ENCODE measurements at regions not wholly inside any gene's neighbourhood (a gene's known extent, or its start where the extent isn't known, plus 50 kb on each side); places are given as distances from the start of the nearest gene placed in this dataset.
A peak's percentile ranks its signal among the peaks of the same experiment; 100 is the strongest.
"Not testable (repeated sequence)": the region's sequence is repeated elsewhere in the genome, so short reads cannot be mapped to it uniquely, and the experiment has no call there.

- Mint-ChIP-seq H3K9me3 (peaks cover 0 to 6% (median 4%) of the 10 kb centered on the region in 3 donors), H3K4me3 (no peak overlapping the region), H3K27ac (no peak overlapping the region), H3K36me3 (peaks cover 2% of the 10 kb centered on the region), H3K27me3 (peaks cover 4% of the 10 kb centered on the region), H3K4me1 (no peaks in the 10 kb centered on the region)
Measured at GRCh38 chr6:168182908-168183612, 104.0 kb upstream of the FRMD1 start.

DNA sequence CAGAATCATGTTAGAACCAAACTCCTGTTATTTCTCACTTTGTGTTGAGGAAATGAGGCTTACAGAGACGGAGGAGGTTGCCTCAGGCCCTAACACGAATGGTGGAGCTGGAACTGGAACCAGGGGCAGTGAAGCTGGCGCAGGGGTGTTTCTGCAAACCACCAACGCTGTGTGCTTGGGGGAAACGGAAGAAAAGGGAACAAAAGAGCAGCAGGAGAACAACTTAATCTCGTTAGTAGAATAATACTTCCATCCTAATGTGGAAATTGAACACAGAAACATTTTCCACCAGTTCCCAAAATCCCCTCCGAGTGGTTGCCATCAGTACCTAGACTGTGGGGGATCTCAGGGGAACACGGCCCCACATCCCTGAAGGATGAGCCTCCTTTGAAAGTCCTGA, 103.4 kb upstream of the FRMD1 start:
- peaks cover 4% of the 10 kb centered on the region for H3K27me3 Mint-ChIP-seq
- no peak overlapping the region for H3K4me3 Mint-ChIP-seq
- H3K27ac Mint-ChIP-seq, result peak overlapping the region in 1 of 3 donors; percentile 31
- H3K4me1 Mint-ChIP-seq, result no peaks in the 10 kb centered on the region
- H3K36me3 Mint-ChIP-seq, result peaks cover 2% of the 10 kb centered on the region
- H3K9me3 Mint-ChIP-seq, result peaks cover 0 to 6% (median 4%) of the 10 kb centered on the region in 3 donors

DNA sequence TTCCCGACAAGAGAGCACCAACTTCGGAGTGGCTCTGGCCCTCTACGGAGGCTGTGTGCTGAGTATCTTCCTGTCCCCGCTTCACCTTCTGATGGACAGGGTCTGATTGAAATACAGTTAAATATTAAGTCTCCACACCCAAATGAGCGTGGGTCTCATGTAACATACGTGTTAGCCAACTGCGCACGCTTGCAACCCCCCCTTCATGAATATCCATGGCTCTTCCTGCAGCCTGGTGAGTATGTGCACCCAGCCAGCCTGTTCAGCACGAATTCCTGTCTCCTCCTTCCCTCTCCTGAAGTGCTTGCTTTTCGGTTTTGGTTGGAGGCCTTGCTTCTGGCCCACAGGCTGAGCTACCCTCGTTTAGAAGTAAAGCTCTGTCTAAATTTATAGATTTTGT, 102.9 kb upstream of the FRMD1 start:
- peaks cover 0 to 4% (median 2%) of the 10 kb centered on the region in 3 donors for H3K9me3 Mint-ChIP-seq
- peak overlapping the region in 1 of 3 donors; percentile 31 for H3K27ac Mint-ChIP-seq

DNA sequence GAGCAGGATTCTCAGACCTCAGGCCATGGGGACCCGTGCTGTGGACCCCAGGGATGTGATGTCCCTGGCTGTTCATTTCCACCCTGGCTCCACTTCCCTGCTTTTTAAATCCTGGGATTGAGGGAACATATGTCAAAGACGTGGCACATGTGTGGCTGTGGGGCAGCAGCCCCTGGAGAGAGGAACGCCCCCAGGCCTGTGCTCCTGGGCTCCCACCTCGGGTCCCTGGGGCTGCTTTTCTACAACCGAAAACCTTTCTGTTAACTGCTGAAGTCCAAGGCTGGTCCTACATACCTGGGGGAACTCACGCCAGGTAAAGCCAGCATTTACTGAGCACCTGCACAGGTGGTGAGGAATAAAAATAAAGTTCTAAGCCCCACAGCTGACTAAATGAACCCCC, 102.3 kb upstream of the FRMD1 start:
- H3K9me3 Mint-ChIP-seq, result peaks cover 0 to 4% (median 0%) of the 10 kb centered on the region in 3 donors
- no peak overlapping the region for H3K27ac Mint-ChIP-seq
- H3K36me3 Mint-ChIP-seq, result peaks cover 2% of the 10 kb centered on the region
- H3K27me3 Mint-ChIP-seq, result peaks cover 4% of the 10 kb centered on the region
- no peak overlapping the region for H3K4me3 Mint-ChIP-seq
- H3K4me1 Mint-ChIP-seq, result no peaks in the 10 kb centered on the region

More for the DNA sequence above, 102.9 kb upstream of the FRMD1 start:
- no peaks in the 10 kb centered on the region for H3K4me1 Mint-ChIP-seq
- peaks cover 4% of the 10 kb centered on the region for H3K27me3 Mint-ChIP-seq
- H3K36me3 Mint-ChIP-seq, result peaks cover 2% of the 10 kb centered on the region
- no peak overlapping the region for H3K4me3 Mint-ChIP-seq

GRCh38 chr6:168180548-168181011, 101.6 kb upstream of the FRMD1 start:
- H3K27me3 Mint-ChIP-seq, result peaks cover 4% of the 10 kb centered on the region
- peaks cover 0 to 4% (median 0%) of the 10 kb centered on the region in 3 donors for H3K9me3 Mint-ChIP-seq
- peaks cover 2% of the 10 kb centered on the region for H3K36me3 Mint-ChIP-seq
- no peaks in the 10 kb centered on the region for H3K4me1 Mint-ChIP-seq
- no peak overlapping the region for H3K4me3 Mint-ChIP-seq
- H3K27ac Mint-ChIP-seq, result no peak overlapping the region

DNA sequence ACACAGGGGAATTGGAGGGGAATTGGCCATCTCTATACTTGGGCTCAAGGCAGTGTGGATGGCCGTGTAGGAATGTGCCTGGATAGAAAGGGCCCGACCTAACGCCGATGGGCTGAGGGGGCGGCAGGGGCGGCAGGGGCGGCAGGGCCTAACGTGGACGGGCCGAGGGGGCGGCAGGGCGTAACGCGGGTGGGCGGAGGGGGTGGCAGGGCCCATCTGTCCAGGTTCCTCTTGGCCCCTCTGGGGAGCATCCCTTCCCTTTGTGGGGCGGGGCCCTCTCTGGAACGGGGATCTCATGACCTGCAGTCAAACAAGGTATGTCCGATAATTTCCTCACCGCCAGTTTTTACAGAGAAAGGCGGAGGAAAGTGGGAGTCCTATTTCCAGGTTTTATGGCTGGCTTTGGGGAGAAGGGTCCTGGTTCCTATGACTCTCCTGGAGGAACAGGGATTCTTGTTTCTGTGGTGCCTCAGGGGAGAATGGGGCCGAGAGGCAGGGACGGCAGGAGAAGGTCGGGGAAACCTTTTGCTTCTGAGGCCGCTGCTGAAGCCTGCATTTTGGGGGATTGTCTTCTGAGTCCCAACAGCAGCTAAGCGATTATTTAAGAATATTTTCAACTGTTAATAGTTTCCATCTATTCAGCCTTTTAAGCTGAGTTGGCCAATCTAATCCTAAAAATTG, 100.8 kb upstream of the FRMD1 start:
- Mint-ChIP-seq H3K9me3 (peaks cover 0 to 4% (median 0%) of the 10 kb centered on the region in 3 donors), H3K4me1 (no peaks in the 10 kb centered on the region), H3K27me3 (peaks cover 4% of the 10 kb centered on the region), H3K36me3 (peaks cover 2% of the 10 kb centered on the region), H3K4me3 (no peak overlapping the region), H3K27ac (no peak overlapping the region)

GRCh38 chr6:168179133-168179532, 100.1 kb upstream of the FRMD1 start:
- Mint-ChIP-seq H3K4me1 (no peaks in the 10 kb centered on the region), H3K27me3 (peaks cover 4% of the 10 kb centered on the region), H3K9me3 (peaks cover 0 to 1% (median 0%) of the 10 kb centered on the region in 3 donors), H3K27ac (no peak overlapping the region), H3K4me3 (no peak overlapping the region), H3K36me3 (no peaks in the 10 kb centered on the region)

DNA sequence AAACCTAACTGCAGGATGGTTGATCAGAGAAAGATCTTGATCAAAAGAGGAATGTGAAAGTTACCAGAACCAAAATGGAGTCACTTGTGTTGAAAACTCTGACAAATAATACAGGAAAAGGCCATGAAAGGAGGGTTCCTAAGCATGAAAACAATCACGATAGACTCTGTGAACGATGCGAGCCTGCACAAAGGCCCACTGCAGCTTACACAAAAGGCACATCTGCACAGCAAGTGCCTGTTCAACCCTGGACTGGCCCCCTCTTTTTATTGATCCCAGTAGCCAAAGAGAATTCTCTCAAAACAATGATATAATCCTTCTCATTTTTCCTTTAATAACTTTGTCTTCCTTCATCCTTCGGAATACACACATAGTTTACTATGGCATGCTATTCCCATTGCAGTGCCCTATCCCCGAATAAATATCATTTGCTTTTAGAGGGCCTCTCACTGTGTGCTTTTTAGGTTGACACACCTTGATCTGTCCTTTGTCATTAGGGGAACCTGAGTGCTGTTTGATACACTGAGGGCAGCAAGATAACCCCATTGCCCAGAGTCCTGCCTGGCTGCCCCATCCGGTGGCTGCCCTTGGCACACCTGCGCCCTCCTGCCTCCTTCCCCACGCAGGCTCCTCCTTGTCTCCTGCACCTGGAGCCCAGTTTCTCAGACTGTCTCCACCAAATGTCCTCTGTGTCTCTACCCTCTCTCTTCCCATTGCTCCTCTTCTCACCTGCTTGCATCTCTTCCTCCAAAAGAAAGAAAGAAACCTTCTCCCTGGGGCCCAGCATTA, 98.3 kb upstream of the FRMD1 start:
- no peak overlapping the region for H3K27ac Mint-ChIP-seq
- no peak overlapping the region for H3K4me3 Mint-ChIP-seq
- peaks cover 3% of the 10 kb centered on the region for H3K27me3 Mint-ChIP-seq
- H3K4me1 Mint-ChIP-seq, result no peaks in the 10 kb centered on the region
- H3K9me3 Mint-ChIP-seq, result no peaks in the 10 kb centered on the region
- no peaks in the 10 kb centered on the region for H3K36me3 Mint-ChIP-seq

DNA sequence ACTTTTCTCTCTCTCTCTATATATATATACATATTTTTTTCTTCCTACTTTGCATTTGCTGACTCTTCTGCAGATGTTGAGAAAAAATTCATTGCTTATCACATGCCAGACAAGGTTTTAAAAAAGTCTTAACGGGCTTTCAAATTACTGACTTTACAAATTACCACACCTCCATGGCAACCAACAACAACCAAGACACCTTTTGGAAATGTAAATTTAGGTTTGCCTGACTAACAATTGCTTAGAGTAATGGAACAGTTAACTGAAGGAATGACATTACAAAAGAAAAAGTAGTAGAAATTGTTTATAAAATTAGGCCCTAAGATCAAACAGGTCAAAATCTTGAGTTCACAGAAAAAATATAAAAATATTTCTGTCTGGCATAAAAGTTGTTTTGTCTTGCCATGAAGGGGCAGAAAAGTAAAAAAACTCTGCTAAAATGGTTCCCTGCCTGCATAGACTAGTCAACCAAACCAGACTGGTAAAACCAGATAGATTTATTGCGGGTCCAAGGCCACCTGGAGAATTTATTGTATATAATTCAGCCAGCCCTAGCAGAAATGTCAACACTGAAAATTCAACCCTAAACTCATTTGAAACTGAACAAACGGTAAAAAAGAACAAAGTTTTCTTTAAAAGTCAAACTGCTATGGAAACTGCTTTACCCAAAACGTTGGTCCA, 92.8 kb upstream of the FRMD1 start:
- Mint-ChIP-seq H3K27ac (no peak overlapping the region), H3K27me3 (peaks cover 2% of the 10 kb centered on the region), H3K9me3 (peaks cover 0 to 2% (median 2%) of the 10 kb centered on the region in 3 donors), H3K36me3 (no peaks in the 10 kb centered on the region), H3K4me3 (no peak overlapping the region), H3K4me1 (no peaks in the 10 kb centered on the region)

DNA sequence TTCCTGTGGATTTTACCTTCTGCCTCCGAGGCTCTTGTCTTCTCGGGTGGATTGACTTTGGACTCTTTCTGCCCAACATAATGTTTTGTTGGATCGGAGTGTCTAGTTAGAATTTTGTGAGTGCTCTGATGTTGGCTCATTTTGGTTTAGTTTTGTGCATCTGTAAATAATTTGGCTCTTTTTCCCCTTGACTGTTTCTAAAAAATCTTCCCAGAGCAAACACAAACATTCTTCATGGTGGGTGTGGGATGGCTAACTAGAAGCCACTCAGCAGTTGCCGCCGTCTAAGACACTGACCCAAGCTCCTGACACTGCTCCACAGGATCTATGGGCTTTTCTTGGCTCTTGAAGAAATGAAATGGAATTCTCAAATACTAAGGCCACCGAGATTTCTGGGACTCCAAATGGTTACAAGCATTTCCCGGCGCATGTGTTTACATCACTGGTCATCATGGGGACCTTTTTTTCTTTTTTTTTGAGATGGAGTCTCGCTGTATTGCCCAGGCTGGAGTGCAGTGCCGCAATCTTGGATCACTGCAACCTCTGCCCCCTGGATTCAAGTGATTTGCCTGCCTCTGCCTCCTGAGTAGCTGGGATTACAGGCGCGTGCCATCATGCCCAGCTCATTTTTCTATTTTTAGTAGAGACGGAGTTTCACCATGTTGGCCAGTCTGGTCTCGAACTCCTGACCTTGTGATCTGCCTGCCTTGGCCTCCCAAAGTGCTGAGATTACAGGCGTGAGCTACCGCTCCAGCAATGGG, 92.0 kb upstream of the FRMD1 start:
- H3K4me1 Mint-ChIP-seq, result no peaks in the 10 kb centered on the region
- H3K36me3 Mint-ChIP-seq, result no peaks in the 10 kb centered on the region
- H3K27me3 Mint-ChIP-seq, result peaks cover 2% of the 10 kb centered on the region
- no peak overlapping the region for H3K27ac Mint-ChIP-seq
- no peak overlapping the region for H3K4me3 Mint-ChIP-seq
- peaks cover 0 to 4% (median 2%) of the 10 kb centered on the region in 3 donors for H3K9me3 Mint-ChIP-seq

DNA sequence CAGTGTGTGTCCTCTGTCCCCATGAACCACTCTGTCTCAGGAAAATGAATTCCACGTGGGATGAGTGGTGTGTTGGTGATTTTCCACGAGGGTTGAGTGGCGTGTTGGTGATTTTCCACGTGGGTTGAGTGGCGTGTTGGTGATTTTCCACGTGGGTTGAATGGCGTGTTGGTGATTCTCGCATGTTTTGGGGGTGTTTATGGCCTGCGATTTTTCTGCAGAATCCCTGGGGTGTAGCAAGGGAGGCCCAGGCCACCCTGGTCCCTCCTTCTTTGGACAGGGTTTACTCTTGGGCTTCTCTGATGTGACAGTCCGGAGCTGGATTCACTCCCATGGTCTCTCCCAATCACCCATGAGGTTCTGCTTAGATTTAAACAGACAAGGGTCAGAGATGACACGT, 90.6 kb upstream of the FRMD1 start:
- H3K9me3 Mint-ChIP-seq, result peaks cover 0 to 4% (median 2%) of the 10 kb centered on the region in 3 donors
- H3K36me3 Mint-ChIP-seq, result no peaks in the 10 kb centered on the region
- H3K27ac Mint-ChIP-seq, result no peak overlapping the region
- peaks cover 2% of the 10 kb centered on the region for H3K27me3 Mint-ChIP-seq
- no peak overlapping the region for H3K4me3 Mint-ChIP-seq
- H3K4me1 Mint-ChIP-seq, result no peaks in the 10 kb centered on the region

GRCh38 chr6:168168936-168169335, 89.9 kb upstream of the FRMD1 start:
- not testable (repeated sequence) for H3K27ac Mint-ChIP-seq, H3K27me3 Mint-ChIP-seq, H3K4me1 Mint-ChIP-seq, H3K9me3 Mint-ChIP-seq, H3K36me3 Mint-ChIP-seq
- peak overlapping the region in 1 of 4 donors; percentile 41 for H3K4me3 Mint-ChIP-seq

DNA sequence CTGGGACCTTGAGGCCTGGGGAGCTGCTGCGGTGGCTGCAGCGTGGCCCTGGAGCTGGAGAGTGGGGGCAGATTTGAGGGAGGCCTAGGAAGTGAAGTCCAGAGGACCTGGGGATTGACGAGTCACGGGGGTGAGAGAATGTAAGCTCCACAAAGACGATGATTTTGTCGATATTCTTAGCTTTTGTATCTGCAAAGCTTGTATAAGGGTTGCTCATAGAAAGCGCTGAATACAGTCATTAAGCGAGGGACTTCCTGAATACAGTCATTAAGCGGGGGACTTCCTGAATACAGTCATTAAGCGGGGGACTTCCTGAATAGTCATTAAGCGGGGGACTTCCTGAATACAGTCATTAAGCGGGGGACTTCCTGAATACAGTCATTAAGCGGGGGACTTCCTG, 89.3 kb upstream of the FRMD1 start:
- not testable (repeated sequence) for H3K9me3 Mint-ChIP-seq, H3K4me3 Mint-ChIP-seq, H3K4me1 Mint-ChIP-seq, H3K27ac Mint-ChIP-seq, H3K36me3 Mint-ChIP-seq, H3K27me3 Mint-ChIP-seq
